Activated CD8-positive, alpha-beta T cell treated with anti-CD3 and anti-CD28 coated beads, Interleukin-2, amount 10 ng/mL, durations not matched to agents 7 days and 5 days (primary cell): ENCODE measurements at regions not wholly inside any gene's neighbourhood (a gene's known extent, or its start where the extent isn't known, plus 50 kb on each side); places are given as distances from the start of the nearest gene placed in this dataset.

ENCODE experiments used
- ATAC-seq: fragments of 150-1000 bp; cut with Tn5 transposase; one replicate; pipeline ENCODE4 v1.10.0; 2021; ENCODE audit warnings: moderate library complexity
- CTCF ChIA-PET: fragments of 350-600 bp; sonication (Branson Sonifier 250); formaldehyde crosslinking; loops from one replicate; lab custom pipeline; 2021; ENCODE audit warnings: antibody characterized with exemption; lab: Charles Lee
- POLR2A ChIA-PET: fragments of 350-600 bp; sonication (Branson Sonifier 250); formaldehyde crosslinking; loops from one replicate; lab custom pipeline; 2021; ENCODE audit warnings: antibody characterized with exemption; lab: Charles Lee
- DNase-seq: peaks from one replicate; pipeline ENCODE4 v3.0.0-alpha.2; 2020
- H3K27ac Mint-ChIP-seq: one replicate; pipeline ENCODE4 v1.8.0; 2021; ENCODE audit warnings: mild to moderate bottlenecking, mixed read lengths
- H3K27me3 Mint-ChIP-seq: one replicate; pipeline ENCODE4 v1.8.0; 2021; ENCODE audit warnings: low read depth, mixed read lengths
- H3K36me3 Mint-ChIP-seq: one replicate; pipeline ENCODE4 v1.8.0; 2021; ENCODE audit warnings: low read depth, mixed read lengths
- H3K4me1 Mint-ChIP-seq: one replicate; pipeline ENCODE4 v1.8.0; 2021; ENCODE audit warnings: low read depth, mixed read lengths
- H3K4me3 Mint-ChIP-seq: one replicate; pipeline ENCODE4 v1.8.0; 2021; ENCODE audit warnings: mild to moderate bottlenecking, mixed read lengths
- H3K9me3 Mint-ChIP-seq: one replicate; pipeline ENCODE4 v1.8.0; 2022; ENCODE audit warnings: mixed read lengths; ENCODE audit not compliant: insufficient read depth

DNA sequence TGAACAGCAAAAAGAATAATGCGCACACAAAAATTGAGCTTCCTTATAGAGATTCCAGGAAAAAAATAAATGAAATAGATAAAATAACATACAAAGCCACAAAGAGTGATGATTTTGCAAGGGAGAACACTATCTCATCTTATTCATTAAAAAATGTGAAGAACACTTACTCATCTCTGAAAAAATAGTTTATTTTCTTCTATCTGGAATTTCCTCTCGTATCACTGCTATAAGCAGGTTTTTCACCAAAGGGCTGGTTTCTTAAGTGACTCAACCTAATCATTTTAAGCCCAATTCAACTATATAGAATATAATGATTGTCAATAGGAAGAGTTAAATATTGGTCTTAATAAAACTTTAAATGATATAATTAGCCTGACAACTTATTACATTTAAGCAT lies 504.9 kb downstream of the NR2F1-AS1 start:
- ChIA-PET CTCF (no interaction called here), POLR2A (no interaction called here)
- no peak for DNase-seq
- no peak overlapping the region for H3K4me3 Mint-ChIP-seq
- no peaks in the 10 kb centered on the region for H3K27me3 Mint-ChIP-seq
- H3K4me1 Mint-ChIP-seq: no peaks in the 10 kb centered on the region
- H3K27ac Mint-ChIP-seq: no peak overlapping the region
- no peaks in the 10 kb centered on the region for H3K36me3 Mint-ChIP-seq
- peaks cover 2% of the 10 kb centered on the region for H3K9me3 Mint-ChIP-seq
- no peak for ATAC-seq

- Mint-ChIP-seq H3K36me3 (no peaks in the 10 kb centered on the region), H3K4me3 (no peak overlapping the region), H3K27ac (no peak overlapping the region), H3K27me3 (no peaks in the 10 kb centered on the region), H3K9me3 (peaks cover 4% of the 10 kb centered on the region), H3K4me1 (no peaks in the 10 kb centered on the region)
- CTCF ChIA-PET: no interaction called here
- ATAC-seq (no peak), DNase-seq (no peak)
- POLR2A ChIA-PET: no interaction called here
Measured at GRCh38 chr5:93073547-93073946, 507.5 kb downstream of the NR2F1-AS1 start.

- ChIA-PET CTCF (no interaction called here), POLR2A (no interaction called here)
- DNase-seq (no peak), ATAC-seq (no peak)
- Mint-ChIP-seq H3K27ac (no peak overlapping the region), H3K27me3 (no peaks in the 10 kb centered on the region), H3K9me3 (peaks cover 4% of the 10 kb centered on the region), H3K4me1 (no peaks in the 10 kb centered on the region), H3K36me3 (no peaks in the 10 kb centered on the region), H3K4me3 (no peak overlapping the region)
Measured at GRCh38 chr5:93072831-93073459, 508.1 kb downstream of the NR2F1-AS1 start.

DNA sequence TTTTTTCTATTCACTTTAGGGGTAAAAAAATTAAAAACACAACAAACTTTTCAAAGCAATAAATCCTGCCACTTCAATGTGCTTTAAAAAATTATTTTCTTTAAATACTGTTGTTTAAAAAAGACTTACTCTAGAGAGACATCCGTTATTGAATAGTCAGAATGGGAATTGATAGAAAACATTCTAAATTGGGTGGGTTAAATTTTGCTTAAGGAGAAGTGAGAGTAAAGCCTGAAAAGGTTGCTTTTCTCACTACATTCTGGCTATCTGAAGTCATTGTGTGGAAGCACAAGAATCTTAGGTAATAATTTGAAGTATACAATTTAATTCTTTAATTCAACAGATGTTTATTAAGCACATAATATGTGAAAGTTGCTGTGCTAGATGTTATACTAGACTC lies 509.3 kb downstream of the NR2F1-AS1 start:
- Mint-ChIP-seq H3K27me3 (no peaks in the 10 kb centered on the region), H3K4me3 (no peak overlapping the region), H3K36me3 (no peaks in the 10 kb centered on the region), H3K27ac (no peak overlapping the region), H3K9me3 (peaks cover 4% of the 10 kb centered on the region), H3K4me1 (no peaks in the 10 kb centered on the region)
- ATAC-seq (no peak), DNase-seq (no peak)
- ChIA-PET POLR2A (no interaction called here), CTCF (no interaction called here)

- Mint-ChIP-seq H3K4me3 (no peak overlapping the region), H3K27me3 (no peaks in the 10 kb centered on the region), H3K4me1 (no peaks in the 10 kb centered on the region), H3K36me3 (no peaks in the 10 kb centered on the region), H3K27ac (no peak overlapping the region), H3K9me3 (peaks cover 4% of the 10 kb centered on the region)
- POLR2A ChIA-PET: no interaction called here
- DNase-seq (no peak), ATAC-seq (no peak)
- CTCF ChIA-PET: no interaction called here
Measured at GRCh38 chr5:93070938-93071337, 510.1 kb downstream of the NR2F1-AS1 start.

- Mint-ChIP-seq H3K27me3 (no peaks in the 10 kb centered on the region), H3K4me1 (no peaks in the 10 kb centered on the region), H3K27ac (no peak overlapping the region), H3K4me3 (no peak overlapping the region), H3K36me3 (no peaks in the 10 kb centered on the region), H3K9me3 (peaks cover 4% of the 10 kb centered on the region)
- DNase-seq: no peak
- CTCF ChIA-PET: no interaction called here
- ATAC-seq: no peak
- POLR2A ChIA-PET: no interaction called here
Measured at GRCh38 chr5:93069276-93069675, 511.7 kb downstream of the NR2F1-AS1 start.

DNA sequence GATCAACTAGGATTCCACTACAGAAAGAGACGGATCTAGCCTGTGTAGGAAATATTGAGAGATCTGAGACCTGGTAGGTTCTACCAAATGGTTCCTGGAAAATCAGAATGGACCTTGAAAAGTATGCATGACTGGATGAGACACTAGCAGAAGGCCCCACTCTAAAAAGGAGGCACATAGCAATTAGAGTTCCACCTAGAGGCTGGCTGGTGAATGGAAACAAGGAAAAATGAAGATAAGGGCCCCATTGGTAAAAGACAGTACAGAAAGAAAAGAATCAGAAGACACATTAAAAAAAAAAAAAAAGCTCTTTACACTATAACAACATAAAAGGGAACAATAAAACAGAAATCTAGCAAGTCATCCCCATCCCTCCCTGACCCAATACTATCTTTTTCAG lies 518.5 kb downstream of the NR2F1-AS1 start:
- POLR2A ChIA-PET: no interaction called here
- H3K9me3 Mint-ChIP-seq: no peaks in the 10 kb centered on the region
- H3K36me3 Mint-ChIP-seq: no peaks in the 10 kb centered on the region
- no peaks in the 10 kb centered on the region for H3K27me3 Mint-ChIP-seq
- no peaks in the 10 kb centered on the region for H3K4me1 Mint-ChIP-seq
- H3K27ac Mint-ChIP-seq: no peak overlapping the region
- H3K4me3 Mint-ChIP-seq: no peak overlapping the region
- ATAC-seq: no peak
- CTCF ChIA-PET: no interaction called here
- no peak for DNase-seq

DNA sequence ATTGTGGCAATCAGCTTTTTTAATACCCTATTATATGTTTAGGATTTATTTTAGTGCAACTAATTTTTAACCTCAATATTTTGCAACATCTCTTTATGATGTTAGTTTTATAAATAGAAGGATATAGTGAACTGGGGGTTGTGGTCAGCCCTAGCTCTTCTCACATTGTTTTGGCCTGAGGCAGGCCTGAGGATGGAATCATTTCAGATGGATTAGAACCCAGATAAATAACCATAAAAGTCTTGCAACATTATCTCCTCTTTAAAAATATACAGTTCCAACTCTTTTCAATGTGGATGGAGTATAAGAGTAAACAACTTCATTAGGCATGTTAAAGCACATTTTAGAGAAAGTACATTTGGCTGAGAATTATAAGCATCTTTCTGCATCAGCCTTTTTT lies 522.7 kb downstream of the NR2F1-AS1 start:
- H3K9me3 Mint-ChIP-seq: no peaks in the 10 kb centered on the region
- no peaks in the 10 kb centered on the region for H3K27me3 Mint-ChIP-seq
- DNase-seq (no peak), ATAC-seq (no peak)
- no peaks in the 10 kb centered on the region for H3K36me3 Mint-ChIP-seq
- no peaks in the 10 kb centered on the region for H3K4me1 Mint-ChIP-seq
- H3K4me3 Mint-ChIP-seq: no peak overlapping the region
- H3K27ac Mint-ChIP-seq: no peak overlapping the region
- CTCF ChIA-PET: no interaction called here
- POLR2A ChIA-PET: no interaction called here

- ChIA-PET CTCF (no interaction called here), POLR2A (no interaction called here)
- DNase-seq (no peak), ATAC-seq (no peak)
- no peak overlapping the region for H3K4me3 Mint-ChIP-seq
- no peaks in the 10 kb centered on the region for H3K4me1 Mint-ChIP-seq
- H3K27me3 Mint-ChIP-seq: no peaks in the 10 kb centered on the region
- no peaks in the 10 kb centered on the region for H3K36me3 Mint-ChIP-seq
- H3K27ac Mint-ChIP-seq: no peak overlapping the region
- no peaks in the 10 kb centered on the region for H3K9me3 Mint-ChIP-seq
Measured at GRCh38 chr5:93057311-93057710, 523.7 kb downstream of the NR2F1-AS1 start.

GRCh38 chr5:93055971-93056370 lies 525.0 kb downstream of the NR2F1-AS1 start:
- DNase-seq (no peak), ATAC-seq (no peak)
- no peaks in the 10 kb centered on the region for H3K9me3 Mint-ChIP-seq
- H3K27ac Mint-ChIP-seq: no peak overlapping the region
- CTCF ChIA-PET: no interaction called here
- no peak overlapping the region for H3K4me3 Mint-ChIP-seq
- H3K27me3 Mint-ChIP-seq: no peaks in the 10 kb centered on the region
- POLR2A ChIA-PET: no interaction called here
- H3K4me1 Mint-ChIP-seq: no peaks in the 10 kb centered on the region
- H3K36me3 Mint-ChIP-seq: no peaks in the 10 kb centered on the region

GRCh38 chr5:93055561-93055960 lies 525.5 kb downstream of the NR2F1-AS1 start:
- H3K27me3 Mint-ChIP-seq: no peaks in the 10 kb centered on the region
- no peaks in the 10 kb centered on the region for H3K9me3 Mint-ChIP-seq
- no peaks in the 10 kb centered on the region for H3K4me1 Mint-ChIP-seq
- ATAC-seq: no peak
- no peaks in the 10 kb centered on the region for H3K36me3 Mint-ChIP-seq
- H3K4me3 Mint-ChIP-seq: no peak overlapping the region
- H3K27ac Mint-ChIP-seq: no peak overlapping the region
- no peak for DNase-seq
- CTCF ChIA-PET: no interaction called here
- POLR2A ChIA-PET: no interaction called here

GRCh38 chr5:93054424-93055163 lies 526.4 kb downstream of the NR2F1-AS1 start:
- Mint-ChIP-seq H3K27ac (no peak overlapping the region), H3K9me3 (no peaks in the 10 kb centered on the region), H3K27me3 (no peaks in the 10 kb centered on the region), H3K4me3 (no peak overlapping the region), H3K4me1 (no peaks in the 10 kb centered on the region), H3K36me3 (no peaks in the 10 kb centered on the region)
- ChIA-PET CTCF (no interaction called here), POLR2A (no interaction called here)
- DNase-seq (no peak), ATAC-seq (no peak)

GRCh38 chr5:93053825-93054224 lies 527.2 kb downstream of the NR2F1-AS1 start:
- POLR2A ChIA-PET: no interaction called here
- H3K4me3 Mint-ChIP-seq: no peak overlapping the region
- H3K27me3 Mint-ChIP-seq: no peaks in the 10 kb centered on the region
- ATAC-seq (no peak), DNase-seq (no peak)
- no peak overlapping the region for H3K27ac Mint-ChIP-seq
- no peaks in the 10 kb centered on the region for H3K36me3 Mint-ChIP-seq
- H3K9me3 Mint-ChIP-seq: no peaks in the 10 kb centered on the region
- CTCF ChIA-PET: no interaction called here
- H3K4me1 Mint-ChIP-seq: no peaks in the 10 kb centered on the region
